Activated CD8-positive, alpha-beta memory T cell treated with anti-CD3 and anti-CD28 coated beads, Interleukin-2, amount 50 U/mL, for 24 hours (primary cell): ENCODE measurements at regions not wholly inside any gene's neighbourhood (a gene's known extent, or its start where the extent isn't known, plus 50 kb on each side); places are given as distances from the start of the nearest gene placed in this dataset.
A peak's percentile ranks its signal among the peaks of the same experiment; 100 is the strongest.
"Not testable (repeated sequence)": the region's sequence is repeated elsewhere in the genome, so short reads cannot be mapped to it uniquely, and the experiment has no call there.

ENCODE experiments used
- DNase-seq: peaks from one replicate; pipeline ENCODE4 v3.0.0-alpha.2; 2020; ENCODE audit errors: extremely low read depth

- DNase-seq = no peak
Observed at GRCh38 chr6:137709424-137710236, 157.4 kb upstream of the TNFAIP3 start.

GRCh38 chr6:137711972-137712371 lies 155.1 kb upstream of the TNFAIP3 start:
- no peak for DNase-seq

- no peak for DNase-seq
Observed at GRCh38 chr6:137712587-137712986, 154.5 kb upstream of the TNFAIP3 start.

- DNase-seq = no peak
Observed at GRCh38 chr6:137715589-137716045, 151.4 kb upstream of the TNFAIP3 start.

GRCh38 chr6:137717074-137718073 lies 149.7 kb upstream of the TNFAIP3 start:
- DNase-seq = peak; percentile 26

- not testable (repeated sequence) for DNase-seq
Observed at GRCh38 chr6:137718903-137719302, 148.2 kb upstream of the TNFAIP3 start.

GRCh38 chr6:137722749-137723272 lies 144.2 kb upstream of the TNFAIP3 start:
- no peak for DNase-seq

- DNase-seq = no peak
Observed at GRCh38 chr6:137723273-137724017, 143.6 kb upstream of the TNFAIP3 start.

GRCh38 chr6:137724018-137724403 lies 143.0 kb upstream of the TNFAIP3 start:
- DNase-seq = no peak

GRCh38 chr6:137724495-137725211 lies 142.4 kb upstream of the TNFAIP3 start:
- DNase-seq = no peak

GRCh38 chr6:137725949-137726348 lies 141.1 kb upstream of the TNFAIP3 start:
- DNase-seq = no peak

GRCh38 chr6:137726582-137726981 lies 140.5 kb upstream of the TNFAIP3 start:
- DNase-seq = no peak

GRCh38 chr6:137727216-137727765 lies 139.8 kb upstream of the TNFAIP3 start:
- DNase-seq = no peak

GRCh38 chr6:137728386-137729349 lies 138.4 kb upstream of the TNFAIP3 start:
- DNase-seq = no peak

- no peak for DNase-seq
Observed at GRCh38 chr6:137729866-137730629, 137.0 kb upstream of the TNFAIP3 start.

GRCh38 chr6:137731600-137731959 lies 135.5 kb upstream of the TNFAIP3 start:
- DNase-seq = no peak

- DNase-seq = no peak
Observed at GRCh38 chr6:137731960-137732616, 135.0 kb upstream of the TNFAIP3 start.

- no peak for DNase-seq
Observed at GRCh38 chr6:137733372-137733771, 133.7 kb upstream of the TNFAIP3 start.
